IMR-90 (cell line): ENCODE measurements at regions not wholly inside any gene's neighbourhood (a gene's known extent, or its start where the extent isn't known, plus 50 kb on each side); places are given as distances from the start of the nearest gene placed in this dataset.

ENCODE experiments used
- ATAC-seq: fragments of 200-7000 bp; cut with Tn5 transposase; 2 replicates; pipeline ENCODE4 v1.9.1; 2020; ENCODE audit warnings: low read depth, mild to moderate bottlenecking, moderate library complexity
- BruUV-seq: library from RNA; stranded (reverse); fragments of 400-500 nt; replicated peaks from 2 replicates; lab custom pipeline; 2021; lab: Mats Ljungman, UMichigan
- CTCF ChIA-PET: fragments of 300-600 bp; formaldehyde crosslinking; extraction: SDS; loops from one replicate; lab custom pipeline; 2021; ENCODE audit warnings: antibody characterized with exemption; lab: Yijun Ruan, JAX
- POLR2A ChIA-PET: fragments of 300-600 bp; sonication (Branson Sonifier 250); formaldehyde crosslinking; loops from one replicate; lab custom pipeline; 2022; ENCODE audit warnings: antibody characterized with exemption; ENCODE audit not compliant: unreplicated experiment; lab: Charles Lee
- DNase-seq: peaks from one replicate; pipeline ENCODE4 v3.0.0; 2013
- H2AFZ ChIP-seq: replicated peaks from 2 replicates; pipeline ENCODE3; 2013; ENCODE audit warnings: low read length, mild to moderate bottlenecking; ENCODE audit not compliant: poor library complexity
- H2AK5ac ChIP-seq: 2 replicates; pipeline ENCODE4 v1.6.1; 2013; ENCODE audit warnings: low read depth, low read length, inconsistent platforms
- H2AK9ac ChIP-seq: replicated peaks from 2 replicates; pipeline ENCODE3; 2013; ENCODE audit warnings: mild to moderate bottlenecking, low read depth, low read length, moderate library complexity; ENCODE audit not compliant: poor library complexity
- H2BK120ac ChIP-seq: 2 replicates; pipeline ENCODE4 v1.6.1; 2013; ENCODE audit warnings: low read depth, low read length, inconsistent platforms
- H2BK15ac ChIP-seq: 3 replicates; pipeline ENCODE4 v1.6.1; 2013; ENCODE audit warnings: low read depth, low read length, inconsistent platforms
- H2BK20ac ChIP-seq: 2 replicates; pipeline ENCODE4 v1.6.1; 2013; ENCODE audit warnings: low read depth, mild to moderate bottlenecking, inconsistent platforms, low read length, moderate library complexity
- H2BK5ac ChIP-seq: 2 replicates; pipeline ENCODE4 v1.6.1; 2013; ENCODE audit warnings: mild to moderate bottlenecking, low read depth, low read length, inconsistent platforms; ENCODE audit not compliant: poor library complexity, severe bottlenecking
- H3K14ac ChIP-seq: replicated peaks from 2 replicates; pipeline ENCODE4 v1.6.1; 2013; ENCODE audit warnings: low read depth, low read length, inconsistent platforms
- H3K18ac ChIP-seq: 2 replicates; pipeline ENCODE4 v1.6.1; 2013; ENCODE audit warnings: low read depth, low read length, control low read depth
- H3K23ac ChIP-seq: 2 replicates; pipeline ENCODE4 v1.6.1; 2013; ENCODE audit warnings: low read depth, low read length, inconsistent platforms
- H3K27ac ChIP-seq: 2 replicates; pipeline ENCODE4 v1.5.1; 2013; ENCODE audit warnings: mild to moderate bottlenecking, control low read depth, low read length; ENCODE audit not compliant: insufficient read depth
- H3K27me3 ChIP-seq: 2 replicates; pipeline ENCODE4 v1.6.1; 2013; ENCODE audit warnings: low read length; ENCODE audit not compliant: control insufficient read depth, insufficient read depth
- H3K36me3 ChIP-seq: 2 replicates; pipeline ENCODE4 v1.6.1; 2013; ENCODE audit warnings: low read length, mixed read lengths; ENCODE audit not compliant: control insufficient read depth, insufficient read depth
- H3K4ac ChIP-seq: 2 replicates; pipeline ENCODE4 v1.6.1; 2013; ENCODE audit warnings: low read depth, low read length, inconsistent platforms
- H3K4me1 ChIP-seq: 2 replicates; pipeline ENCODE4 v1.6.1; 2013; ENCODE audit warnings: low read length, mixed read lengths; ENCODE audit not compliant: control insufficient read depth, insufficient read depth
- H3K4me2 ChIP-seq: 2 replicates; pipeline ENCODE4 v1.6.1; 2013; ENCODE audit warnings: low read depth, mild to moderate bottlenecking, control low read depth, low read length, moderate library complexity
- H3K4me3 ChIP-seq: 2 replicates; pipeline ENCODE4 v1.5.1; 2013; ENCODE audit warnings: low read depth, mild to moderate bottlenecking, control low read depth, low read length, moderate library complexity; ENCODE audit not compliant: insufficient read depth
- H3K56ac ChIP-seq: 2 replicates; pipeline ENCODE4 v1.6.1; 2013; ENCODE audit warnings: low read length, inconsistent platforms; ENCODE audit not compliant: insufficient read depth; ENCODE audit errors: extremely low read depth
- H3K79me1 ChIP-seq, 2 experiments: 2 replicates each; pipeline ENCODE4 v1.6.1; 2013; ENCODE audit warnings: low read length in 2 of 2, inconsistent platforms in 1 of 2, low read depth in 1 of 2
- H3K9ac ChIP-seq: 2 replicates; pipeline ENCODE4 v1.6.1; 2013; ENCODE audit warnings: low read depth, low read length, control low read depth
- H3K9me1 ChIP-seq: 2 replicates; pipeline ENCODE4 v1.6.1; 2013; ENCODE audit warnings: low read length, inconsistent platforms; ENCODE audit not compliant: insufficient read depth
- H3K9me3 ChIP-seq: 2 replicates; pipeline ENCODE4 v1.6.1; 2013; ENCODE audit warnings: low read length; ENCODE audit not compliant: control insufficient read depth, insufficient read depth
- H4K20me1 ChIP-seq: 2 replicates; pipeline ENCODE4 v1.6.1; 2013; ENCODE audit warnings: low read length, inconsistent platforms; ENCODE audit not compliant: insufficient read depth
- H4K5ac ChIP-seq: 2 replicates; pipeline ENCODE4 v1.6.1; 2013; ENCODE audit warnings: mild to moderate bottlenecking, low read depth, low read length, control low read depth
- H4K8ac ChIP-seq, 2 experiments: 2 replicates each; pipeline ENCODE4 v1.6.1; 2013; ENCODE audit warnings: low read depth in 2 of 2, low read length in 2 of 2, control low read depth in 1 of 2, inconsistent platforms in 1 of 2
- H4K91ac ChIP-seq: 2 replicates; pipeline ENCODE4 v1.6.1; 2013; ENCODE audit warnings: low read depth, low read length, inconsistent platforms; ENCODE audit not compliant: insufficient read depth
- BHLHE40 ChIP-seq: fragments of 150-350 bp; IDR thresholded peaks from 2 replicates; pipeline ENCODE4 v1.6.1; 2016; ENCODE audit warnings: mild to moderate bottlenecking, low read depth, low read length
- CEBPB ChIP-seq: IDR thresholded peaks from 2 replicates; pipeline ENCODE4 v1.6.1; 2012; ENCODE audit warnings: low read depth, low read length, improper control_type of control experiment
- FOS ChIP-seq: fragments of 150-350 bp; IDR thresholded peaks from 2 replicates; pipeline ENCODE4 v1.6.1; 2016; ENCODE audit warnings: low read depth, low read length
- MAFK ChIP-seq: IDR thresholded peaks from 2 replicates; pipeline ENCODE4 v1.6.1; 2012; ENCODE audit warnings: low read depth, low read length, improper control_type of control experiment
- MXI1 ChIP-seq: IDR thresholded peaks from 2 replicates; pipeline ENCODE4 v1.6.1; 2012; ENCODE audit warnings: low read depth, mild to moderate bottlenecking, low read length, moderate library complexity, borderline replicate concordance
- NFE2L2 ChIP-seq: fragments of 150-350 bp; IDR thresholded peaks from 2 replicates; pipeline ENCODE4 v1.6.1; 2016; ENCODE audit warnings: low read depth, mild to moderate bottlenecking, low read length
- POLR2A ChIP-seq: IDR thresholded peaks from 2 replicates; pipeline ENCODE4 v1.6.1; 2012; ENCODE audit warnings: mild to moderate bottlenecking, low read depth, low read length
- RAD21 ChIP-seq: IDR thresholded peaks from 2 replicates; pipeline ENCODE4 v1.6.1; 2012; ENCODE audit warnings: low read length, improper control_type of control experiment
- RCOR1 ChIP-seq: IDR thresholded peaks from 2 replicates; pipeline ENCODE4 v1.6.1; 2012; ENCODE audit warnings: mild to moderate bottlenecking, low read length, improper control_type of control experiment; ENCODE audit not compliant: insufficient replicate concordance
- RFX5 ChIP-seq: IDR thresholded peaks from 2 replicates; pipeline ENCODE4 v1.8.0; 2012; ENCODE audit warnings: low read depth, mild to moderate bottlenecking, low read length, moderate library complexity
- WGBS, 2 experiments: methylation state at CpG; one replicate each; pipeline versions ENCODE4 v1.1.5 to v1.1.7; 2013; ENCODE audit warnings: missing lambda C conversion rate in 2 of 2; ENCODE audit not compliant: insufficient read length in 1 of 2; ENCODE audit errors: extremely low coverage in 2 of 2; 5-methylcytosine and 5-hydroxymethylcytosine counted together
- dilution Hi-C: fragments of 300-500 bp; cut with HindIII; formaldehyde crosslinking; loops from one replicate; pipeline ENCODE4 v1.14.3; 2018; ENCODE audit warnings: low sequenced_read_pairs; ENCODE audit not compliant: unreplicated experiment
- in situ Hi-C: fragments of 300-500 bp; cut with MboI; formaldehyde crosslinking; loops from 3 replicates; pipeline ENCODE4 v1.14.3; 2019; ENCODE audit warnings: low sequenced_read_pairs, inconsistent platforms, mixed read lengths
- intact Hi-C: fragments of 100-400 bp; cut with micrococcal nuclease; formaldehyde crosslinking; loops from 2 replicates; pipeline ENCODE4 v1.10.0; 2022
- TF ChIP-seq, protein P1 (sequence below): fragments of 150-350 bp; IDR thresholded peaks from 2 replicates; pipeline ENCODE4 v1.6.1; 2017; ENCODE audit warnings: mild to moderate bottlenecking, antibody characterized with exemption, low read length, low read depth
- TF ChIP-seq, protein P2 (sequence below): fragments of 150-350 bp; IDR thresholded peaks from 2 replicates; pipeline ENCODE4 v1.6.1; 2016; ENCODE audit warnings: low read depth, mild to moderate bottlenecking, low read length, moderate library complexity, borderline replicate concordance

DNA sequence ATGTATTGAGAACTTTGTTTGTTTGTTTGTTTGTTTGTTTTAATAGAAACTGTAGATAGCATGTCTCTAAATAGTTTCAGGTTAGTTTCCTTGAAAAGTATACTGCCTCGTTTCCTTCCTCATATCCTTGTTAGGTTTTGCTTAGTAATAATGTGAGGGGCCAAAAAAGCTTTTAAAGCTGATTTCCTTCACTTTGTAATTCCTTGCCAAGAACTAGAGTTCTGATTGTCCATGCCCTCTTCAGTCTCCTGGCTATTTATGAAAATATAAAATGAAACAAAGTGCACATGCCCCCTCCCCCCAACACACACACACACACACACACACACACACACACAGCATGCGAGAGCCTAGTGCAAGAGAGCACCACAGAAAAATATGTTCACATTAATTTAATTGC, 115.8 kb downstream of the FZD1 start:
- Histone ChIP-seq H3K4me1 (peaks cover 3% of the 10 kb centered on the region; the same call in 1 of the 2 replicates), H3K9me1 (no peaks in the 10 kb centered on the region), H3K4me3 (no peak overlapping the region), H3K4ac (no peak overlapping the region), H3K23ac (no peak overlapping the region), H3K18ac (no peak overlapping the region), H3K9ac (no peak overlapping the region), H3K56ac (no peak overlapping the region), H2AFZ (no peak overlapping the region), H4K91ac (no peak overlapping the region), H2AK9ac (no peak overlapping the region), H2BK15ac (no peak overlapping the region), H3K14ac (no peak overlapping the region), H3K36me3 (no peaks in the 10 kb centered on the region), H3K79me1 (no peaks in the 10 kb centered on the region), H2BK20ac (no peak overlapping the region), H4K20me1 (no peaks in the 10 kb centered on the region), H3K27me3 (no peaks in the 10 kb centered on the region), H3K4me2 (no peak overlapping the region), H4K5ac (no peak overlapping the region), H3K9me3 (no peaks in the 10 kb centered on the region), H2BK5ac (no peak overlapping the region), H3K27ac (no peak overlapping the region), H4K8ac (no peak overlapping the region), H2BK120ac (no peak overlapping the region), H2AK5ac (no peak overlapping the region)
- in situ Hi-C loops (no loop called here), intact Hi-C loops (loop anchor here (10.0 kb wide), 1 partner anchor 295 kb away; no protein-coding TSS in a partner anchor), dilution Hi-C loops (no loop called here)
- TF ChIP-seq RCOR1 (no peak), POLR2A (no peak), CEBPB (no peak), RFX5 (no peak), RAD21 (no peak), FOS (no peak), BHLHE40 (no peak), MXI1 (no peak), NFE2L2 (no peak), MAFK (no peak)
- TF ChIP-seq, protein P1, sequence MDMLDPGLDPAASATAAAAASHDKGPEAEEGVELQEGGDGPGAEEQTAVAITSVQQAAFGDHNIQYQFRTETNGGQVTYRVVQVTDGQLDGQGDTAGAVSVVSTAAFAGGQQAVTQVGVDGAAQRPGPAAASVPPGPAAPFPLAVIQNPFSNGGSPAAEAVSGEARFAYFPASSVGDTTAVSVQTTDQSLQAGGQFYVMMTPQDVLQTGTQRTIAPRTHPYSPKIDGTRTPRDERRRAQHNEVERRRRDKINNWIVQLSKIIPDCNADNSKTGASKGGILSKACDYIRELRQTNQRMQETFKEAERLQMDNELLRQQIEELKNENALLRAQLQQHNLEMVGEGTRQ, result no peak
- TF ChIP-seq, protein P2, sequence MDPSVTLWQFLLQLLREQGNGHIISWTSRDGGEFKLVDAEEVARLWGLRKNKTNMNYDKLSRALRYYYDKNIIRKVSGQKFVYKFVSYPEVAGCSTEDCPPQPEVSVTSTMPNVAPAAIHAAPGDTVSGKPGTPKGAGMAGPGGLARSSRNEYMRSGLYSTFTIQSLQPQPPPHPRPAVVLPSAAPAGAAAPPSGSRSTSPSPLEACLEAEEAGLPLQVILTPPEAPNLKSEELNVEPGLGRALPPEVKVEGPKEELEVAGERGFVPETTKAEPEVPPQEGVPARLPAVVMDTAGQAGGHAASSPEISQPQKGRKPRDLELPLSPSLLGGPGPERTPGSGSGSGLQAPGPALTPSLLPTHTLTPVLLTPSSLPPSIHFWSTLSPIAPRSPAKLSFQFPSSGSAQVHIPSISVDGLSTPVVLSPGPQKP, result no peak
- ChIA-PET CTCF (no interaction called here), POLR2A (no interaction called here)
- no peak for ATAC-seq
- DNase-seq, result no peak
- WGBS, 2 experiments, result no CpG with 5 or more reads among the region's 2 CpGs
- no TSS peak for BruUV-seq
